ENCODE measurements at regions not wholly inside any gene's neighbourhood (a gene's known extent, or its start where the extent isn't known, plus 50 kb on each side); places are given as distances from the start of the nearest gene placed in this dataset.

- intact Hi-C loops (cut with DNase I), result no loop called here
Measured at GRCh38 chr16:80202831-80203413, 337.9 kb upstream of the DYNLRB2 start.

GRCh38 chr16:80200079-80200478, 340.7 kb upstream of the DYNLRB2 start:
- no peak for ATAC-seq
- Histone ChIP-seq H3K36me3 (ENCODE audit: insufficient read depth in 1 of 2, low read depth in 1 of 2) (no peaks in the 10 kb centered on the region), H3K27me3 (ENCODE audit: insufficient read depth in 3 of 3, low read length in 2 of 3) (peaks cover 0 to 3% (median 0%) of the 10 kb centered on the region in 3 donors), H3K4me3 (no peak overlapping the region), H3K27ac (no peak overlapping the region), H3K4me1 (no peaks in the 10 kb centered on the region), H3K9me3 (no peaks in the 10 kb centered on the region)
- no peak for TF ChIP-seq CTCF (IDR thresholded peaks at IDR 0.05)
- intact Hi-C loops (cut with DNase I), result no loop called here
- no peak for DNase-seq
- 90 to 95% (median 94%) methylated on average over 3 of the region's 3 CpGs for WGBS, 3 donors

More at GRCh38 chr16:80202831-80203413, 337.9 kb upstream of the DYNLRB2 start:
- 75 to 90% (median 75%) methylated on average over 4 of the region's 4 CpGs for WGBS, 3 donors
- H3K9me3 ChIP-seq, result no peaks in the 10 kb centered on the region
- H3K4me1 ChIP-seq, result no peaks in the 10 kb centered on the region
- H3K36me3 ChIP-seq (ENCODE audit: insufficient read depth in 1 of 2, low read depth in 1 of 2), result no peaks in the 10 kb centered on the region
- no peak overlapping the region for H3K4me3 ChIP-seq
- H3K27ac ChIP-seq, result no peak overlapping the region
- TF ChIP-seq CTCF (IDR thresholded peaks at IDR 0.05), result no peak
- DNase-seq (no peak), ATAC-seq (no peak)
- H3K27me3 ChIP-seq (ENCODE audit: insufficient read depth in 3 of 3, low read length in 2 of 3), result peaks cover 0 to 3% (median 0%) of the 10 kb centered on the region in 3 donors

- no peak overlapping the region for H3K27ac ChIP-seq
- WGBS, 3 donors, result 84 to 85% (median 84%) methylated on average over 3 of the region's 3 CpGs
- peaks cover 0 to 3% (median 0%) of the 10 kb centered on the region in 3 donors for H3K27me3 ChIP-seq (ENCODE audit: insufficient read depth in 3 of 3, low read length in 2 of 3)
- H3K4me1 ChIP-seq, result no peaks in the 10 kb centered on the region
- no peak for TF ChIP-seq CTCF (IDR thresholded peaks at IDR 0.05)
- no peak overlapping the region for H3K4me3 ChIP-seq
- H3K9me3 ChIP-seq, result no peaks in the 10 kb centered on the region
- H3K36me3 ChIP-seq (ENCODE audit: insufficient read depth in 1 of 2, low read depth in 1 of 2), result no peaks in the 10 kb centered on the region
- intact Hi-C loops (cut with DNase I), result no loop called here
- ATAC-seq (no peak), DNase-seq (no peak)
Measured at GRCh38 chr16:80199614-80200013, 341.2 kb upstream of the DYNLRB2 start.

GRCh38 chr16:80198311-80199299, 342.2 kb upstream of the DYNLRB2 start:
- intact Hi-C loops (cut with DNase I), result no loop called here
- peaks cover 0 to 3% (median 0%) of the 10 kb centered on the region in 3 donors for H3K27me3 ChIP-seq (ENCODE audit: insufficient read depth in 3 of 3, low read length in 2 of 3)
- ATAC-seq, result no peak
- no peak overlapping the region for H3K4me3 ChIP-seq
- DNase-seq, result no peak
- H3K9me3 ChIP-seq, result no peaks in the 10 kb centered on the region
- TF ChIP-seq CTCF (IDR thresholded peaks at IDR 0.05), result no peak
- no peak overlapping the region for H3K27ac ChIP-seq
- no peaks in the 10 kb centered on the region for H3K4me1 ChIP-seq
- WGBS, 3 donors, result 54 to 63% (median 59%) methylated on average over 7 of the region's 7 CpGs
- no peaks in the 10 kb centered on the region for H3K36me3 ChIP-seq (ENCODE audit: insufficient read depth in 1 of 2, low read depth in 1 of 2)
